ENCODE measurements at regions not wholly inside any gene's neighbourhood (a gene's known extent, or its start where the extent isn't known, plus 50 kb on each side); places are given as distances from the start of the nearest gene placed in this dataset.

DNA sequence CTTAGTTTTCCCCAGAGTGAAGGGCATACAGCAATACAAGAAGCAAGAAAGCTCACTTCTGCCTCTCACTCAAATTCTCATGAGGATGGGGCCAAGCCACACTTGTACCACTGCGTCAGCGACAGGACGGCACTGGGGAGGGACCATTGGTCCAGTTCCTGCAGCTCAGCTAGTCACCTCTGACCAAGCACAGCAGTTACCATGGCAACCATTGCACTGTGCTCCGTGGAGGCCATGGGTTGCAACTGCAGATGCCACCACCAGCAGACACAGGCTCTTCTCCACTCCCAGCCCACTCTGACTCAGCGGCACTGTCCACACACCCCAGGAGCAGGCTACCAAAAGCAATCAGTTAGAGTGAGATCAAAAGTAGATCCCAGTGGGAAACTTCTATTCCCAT, 441.1 kb upstream of the ARID1B start:
- H4K20me1 ChIP-seq (ENCODE audit: insufficient read depth), result no peaks in the 10 kb centered on the region
- H3K9me3 ChIP-seq (ENCODE audit: control insufficient read depth in 1 of 2, insufficient read depth in 1 of 2, low read depth in 1 of 2, low read length in 2 of 2), result peaks cover 0 to 8% of the 10 kb centered on the region in 2 experiments; a peak in 1 of 4 replicates
- H3K9ac ChIP-seq (ENCODE audit: low read length), result no peak overlapping the region
- H3K4me1 ChIP-seq (ENCODE audit: control insufficient read depth in 1 of 2, insufficient read depth in 2 of 2, low read length in 2 of 2), result no peaks in the 10 kb centered on the region
- TF ChIP-seq EZH2phosphoT487 (IDR thresholded peaks at IDR 0.05; ENCODE audit: borderline replicate concordance), result no peak
- no peak for TF ChIP-seq EGR1 (IDR thresholded peaks at IDR 0.05; ENCODE audit: low read depth)
- TF ChIP-seq, protein P1, sequence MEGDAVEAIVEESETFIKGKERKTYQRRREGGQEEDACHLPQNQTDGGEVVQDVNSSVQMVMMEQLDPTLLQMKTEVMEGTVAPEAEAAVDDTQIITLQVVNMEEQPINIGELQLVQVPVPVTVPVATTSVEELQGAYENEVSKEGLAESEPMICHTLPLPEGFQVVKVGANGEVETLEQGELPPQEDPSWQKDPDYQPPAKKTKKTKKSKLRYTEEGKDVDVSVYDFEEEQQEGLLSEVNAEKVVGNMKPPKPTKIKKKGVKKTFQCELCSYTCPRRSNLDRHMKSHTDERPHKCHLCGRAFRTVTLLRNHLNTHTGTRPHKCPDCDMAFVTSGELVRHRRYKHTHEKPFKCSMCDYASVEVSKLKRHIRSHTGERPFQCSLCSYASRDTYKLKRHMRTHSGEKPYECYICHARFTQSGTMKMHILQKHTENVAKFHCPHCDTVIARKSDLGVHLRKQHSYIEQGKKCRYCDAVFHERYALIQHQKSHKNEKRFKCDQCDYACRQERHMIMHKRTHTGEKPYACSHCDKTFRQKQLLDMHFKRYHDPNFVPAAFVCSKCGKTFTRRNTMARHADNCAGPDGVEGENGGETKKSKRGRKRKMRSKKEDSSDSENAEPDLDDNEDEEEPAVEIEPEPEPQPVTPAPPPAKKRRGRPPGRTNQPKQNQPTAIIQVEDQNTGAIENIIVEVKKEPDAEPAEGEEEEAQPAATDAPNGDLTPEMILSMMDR (IDR thresholded peaks at IDR 0.05 in 2 of 3, conservative IDR thresholded peaks at IDR 0.05 in 1 of 3; ENCODE audit: borderline replicate concordance in 1 of 3, insufficient read depth in 1 of 3, low read depth in 2 of 3, low read length in 2 of 3), result no peak
- no peak for TF ChIP-seq CEBPB (IDR thresholded peaks at IDR 0.05; ENCODE audit: low read depth)
- no peak for TF ChIP-seq ZFX (IDR thresholded peaks at IDR 0.05)
- no peak for TF ChIP-seq RAD21 (IDR thresholded peaks at IDR 0.05; ENCODE audit: low read depth)
- no peak for TF ChIP-seq SRF (IDR thresholded peaks at IDR 0.05; ENCODE audit: low read depth)
- TF ChIP-seq YY1 (IDR thresholded peaks at IDR 0.05; ENCODE audit: extremely low read depth, insufficient replicate concordance, low read depth, low read length), result no peak
- TF ChIP-seq, protein P2, sequence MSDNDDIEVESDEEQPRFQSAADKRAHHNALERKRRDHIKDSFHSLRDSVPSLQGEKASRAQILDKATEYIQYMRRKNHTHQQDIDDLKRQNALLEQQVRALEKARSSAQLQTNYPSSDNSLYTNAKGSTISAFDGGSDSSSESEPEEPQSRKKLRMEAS (IDR thresholded peaks at IDR 0.05), result no peak
- TF ChIP-seq CBX3 (IDR thresholded peaks at IDR 0.05; ENCODE audit: low read depth), result no peak
- TF ChIP-seq, protein P3, sequence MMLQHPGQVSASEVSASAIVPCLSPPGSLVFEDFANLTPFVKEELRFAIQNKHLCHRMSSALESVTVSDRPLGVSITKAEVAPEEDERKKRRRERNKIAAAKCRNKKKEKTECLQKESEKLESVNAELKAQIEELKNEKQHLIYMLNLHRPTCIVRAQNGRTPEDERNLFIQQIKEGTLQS (IDR thresholded peaks at IDR 0.05), result no peak
- no peak for TF ChIP-seq ELF1 (IDR thresholded peaks at IDR 0.05; ENCODE audit: borderline replicate concordance, low read depth)
- no peak for TF ChIP-seq FOSL1 (IDR thresholded peaks at IDR 0.05; ENCODE audit: low read depth)
- TF ChIP-seq, protein P4, sequence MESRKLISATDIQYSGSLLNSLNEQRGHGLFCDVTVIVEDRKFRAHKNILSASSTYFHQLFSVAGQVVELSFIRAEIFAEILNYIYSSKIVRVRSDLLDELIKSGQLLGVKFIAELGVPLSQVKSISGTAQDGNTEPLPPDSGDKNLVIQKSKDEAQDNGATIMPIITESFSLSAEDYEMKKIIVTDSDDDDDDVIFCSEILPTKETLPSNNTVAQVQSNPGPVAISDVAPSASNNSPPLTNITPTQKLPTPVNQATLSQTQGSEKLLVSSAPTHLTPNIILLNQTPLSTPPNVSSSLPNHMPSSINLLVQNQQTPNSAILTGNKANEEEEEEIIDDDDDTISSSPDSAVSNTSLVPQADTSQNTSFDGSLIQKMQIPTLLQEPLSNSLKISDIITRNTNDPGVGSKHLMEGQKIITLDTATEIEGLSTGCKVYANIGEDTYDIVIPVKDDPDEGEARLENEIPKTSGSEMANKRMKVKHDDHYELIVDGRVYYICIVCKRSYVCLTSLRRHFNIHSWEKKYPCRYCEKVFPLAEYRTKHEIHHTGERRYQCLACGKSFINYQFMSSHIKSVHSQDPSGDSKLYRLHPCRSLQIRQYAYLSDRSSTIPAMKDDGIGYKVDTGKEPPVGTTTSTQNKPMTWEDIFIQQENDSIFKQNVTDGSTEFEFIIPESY (IDR thresholded peaks at IDR 0.05; ENCODE audit: extremely low read depth, insufficient replicate concordance, low read length), result no peak
- no peak for TF ChIP-seq TCF7L2 (IDR thresholded peaks at IDR 0.05; ENCODE audit: borderline replicate concordance, extremely low read depth, insufficient read depth, insufficient read length)
- TF ChIP-seq, protein P5, sequence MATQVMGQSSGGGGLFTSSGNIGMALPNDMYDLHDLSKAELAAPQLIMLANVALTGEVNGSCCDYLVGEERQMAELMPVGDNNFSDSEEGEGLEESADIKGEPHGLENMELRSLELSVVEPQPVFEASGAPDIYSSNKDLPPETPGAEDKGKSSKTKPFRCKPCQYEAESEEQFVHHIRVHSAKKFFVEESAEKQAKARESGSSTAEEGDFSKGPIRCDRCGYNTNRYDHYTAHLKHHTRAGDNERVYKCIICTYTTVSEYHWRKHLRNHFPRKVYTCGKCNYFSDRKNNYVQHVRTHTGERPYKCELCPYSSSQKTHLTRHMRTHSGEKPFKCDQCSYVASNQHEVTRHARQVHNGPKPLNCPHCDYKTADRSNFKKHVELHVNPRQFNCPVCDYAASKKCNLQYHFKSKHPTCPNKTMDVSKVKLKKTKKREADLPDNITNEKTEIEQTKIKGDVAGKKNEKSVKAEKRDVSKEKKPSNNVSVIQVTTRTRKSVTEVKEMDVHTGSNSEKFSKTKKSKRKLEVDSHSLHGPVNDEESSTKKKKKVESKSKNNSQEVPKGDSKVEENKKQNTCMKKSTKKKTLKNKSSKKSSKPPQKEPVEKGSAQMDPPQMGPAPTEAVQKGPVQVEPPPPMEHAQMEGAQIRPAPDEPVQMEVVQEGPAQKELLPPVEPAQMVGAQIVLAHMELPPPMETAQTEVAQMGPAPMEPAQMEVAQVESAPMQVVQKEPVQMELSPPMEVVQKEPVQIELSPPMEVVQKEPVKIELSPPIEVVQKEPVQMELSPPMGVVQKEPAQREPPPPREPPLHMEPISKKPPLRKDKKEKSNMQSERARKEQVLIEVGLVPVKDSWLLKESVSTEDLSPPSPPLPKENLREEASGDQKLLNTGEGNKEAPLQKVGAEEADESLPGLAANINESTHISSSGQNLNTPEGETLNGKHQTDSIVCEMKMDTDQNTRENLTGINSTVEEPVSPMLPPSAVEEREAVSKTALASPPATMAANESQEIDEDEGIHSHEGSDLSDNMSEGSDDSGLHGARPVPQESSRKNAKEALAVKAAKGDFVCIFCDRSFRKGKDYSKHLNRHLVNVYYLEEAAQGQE (IDR thresholded peaks at IDR 0.05; ENCODE audit: low read depth), result no peak
- no peak for TF ChIP-seq JUND (IDR thresholded peaks at IDR 0.05)
- TF ChIP-seq POLR2AphosphoS5 (IDR thresholded peaks at IDR 0.05; ENCODE audit: low read depth, low read length), result no peak
- no peak overlapping the region for H3K4me3 ChIP-seq (replicated peaks in 1 of 2; ENCODE audit: low read depth in 1 of 2, low read length in 2 of 2)
- H3K79me2 ChIP-seq (ENCODE audit: insufficient read depth, low read length), result no peaks in the 10 kb centered on the region
- H3K27me3 ChIP-seq (ENCODE audit: insufficient read depth, low read length), result peaks cover 5% of the 10 kb centered on the region; the same call in 1 of the 2 replicates
- H3K36me3 ChIP-seq (ENCODE audit: control insufficient read depth in 1 of 2, insufficient read depth in 2 of 2, low read length in 2 of 2), result no peaks in the 10 kb centered on the region
- no peak overlapping the region for H2AFZ ChIP-seq (ENCODE audit: low read depth, low read length, poor library complexity, severe bottlenecking)
- ChIA-PET RAD21 (ENCODE audit: low non-redundant PET in 1 of 2, low total read pairs in 2 of 2, uncharacterized antibody in 2 of 2, unreplicated experiment in 2 of 2) (no interaction called here), CTCF (no interaction called here), POLR2A (no interaction called here)
- H3K27ac ChIP-seq (ENCODE audit: low read depth, low read length), result no peak overlapping the region
- H3K4me2 ChIP-seq (ENCODE audit: low read length), result no peak overlapping the region
- no peak for ATAC-seq
- no peaks in the 10 kb centered on the region for H3K9me2 ChIP-seq (ENCODE audit: insufficient read depth)
- BruUV-seq (replicated peaks), result no TSS peak
- intact Hi-C loops (cut with micrococcal nuclease), result no loop called here
- no peak for DNase-seq (ENCODE audit: low read depth, low spot score)
